ENCODE measurements at regions not wholly inside any gene's neighbourhood (a gene's known extent, or its start where the extent isn't known, plus 50 kb on each side); places are given as distances from the start of the nearest gene placed in this dataset.

GRCh38 chr14:104361921-104362681, 217.5 kb upstream of the C14orf180 start:
- TF ChIP-seq EZH2phosphoT487 (IDR thresholded peaks at IDR 0.05; ENCODE audit: low read depth, severe bottlenecking, unreplicated experiment) (no peak), EZH2 (IDR thresholded peaks at IDR 0.05; ENCODE audit: borderline replicate concordance) (no peak)
- TF ChIP-seq, protein P1, sequence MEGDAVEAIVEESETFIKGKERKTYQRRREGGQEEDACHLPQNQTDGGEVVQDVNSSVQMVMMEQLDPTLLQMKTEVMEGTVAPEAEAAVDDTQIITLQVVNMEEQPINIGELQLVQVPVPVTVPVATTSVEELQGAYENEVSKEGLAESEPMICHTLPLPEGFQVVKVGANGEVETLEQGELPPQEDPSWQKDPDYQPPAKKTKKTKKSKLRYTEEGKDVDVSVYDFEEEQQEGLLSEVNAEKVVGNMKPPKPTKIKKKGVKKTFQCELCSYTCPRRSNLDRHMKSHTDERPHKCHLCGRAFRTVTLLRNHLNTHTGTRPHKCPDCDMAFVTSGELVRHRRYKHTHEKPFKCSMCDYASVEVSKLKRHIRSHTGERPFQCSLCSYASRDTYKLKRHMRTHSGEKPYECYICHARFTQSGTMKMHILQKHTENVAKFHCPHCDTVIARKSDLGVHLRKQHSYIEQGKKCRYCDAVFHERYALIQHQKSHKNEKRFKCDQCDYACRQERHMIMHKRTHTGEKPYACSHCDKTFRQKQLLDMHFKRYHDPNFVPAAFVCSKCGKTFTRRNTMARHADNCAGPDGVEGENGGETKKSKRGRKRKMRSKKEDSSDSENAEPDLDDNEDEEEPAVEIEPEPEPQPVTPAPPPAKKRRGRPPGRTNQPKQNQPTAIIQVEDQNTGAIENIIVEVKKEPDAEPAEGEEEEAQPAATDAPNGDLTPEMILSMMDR (IDR thresholded peaks at IDR 0.05; ENCODE audit: poor library complexity): no peak
